Neutrophil (primary cell): ENCODE measurements at regions not wholly inside any gene's neighbourhood (a gene's known extent, or its start where the extent isn't known, plus 50 kb on each side); places are given as distances from the start of the nearest gene placed in this dataset.

Experiments
- H3K27ac ChIP-seq: fragments of 200-600 bp; sonication (generic); 2 replicates; pipeline ENCODE4 v1.5.1; 2016; ENCODE audit warnings: mild to moderate bottlenecking, moderate library complexity
- H3K27me3 ChIP-seq: fragments of 200-600 bp; sonication (generic); 2 replicates; pipeline ENCODE4 v1.6.0; 2016; ENCODE audit warnings: mild to moderate bottlenecking
- H3K36me3 ChIP-seq: fragments of 200-600 bp; sonication (generic); 2 replicates; pipeline ENCODE4 v1.5.1; 2017
- H3K4me1 ChIP-seq, 2 experiments: fragments of 200-600 bp in 1 of 2; sonication (generic) in 1 of 2; 1 replicate in 1 of 2; 2 replicates in 1 of 2; pipeline versions ENCODE4 v1.5.1 to v1.6.1; 2013 to 2016; ENCODE audit warnings: low read depth in 1 of 2, low read length in 1 of 2, mild to moderate bottlenecking in 1 of 2, moderate library complexity in 1 of 2; ENCODE audit not compliant: control insufficient read depth in 1 of 2, insufficient read depth in 1 of 2
- H3K4me3 ChIP-seq, 2 experiments: fragments of 200-600 bp in 1 of 2; sonication (generic) in 1 of 2; 1 replicate in 1 of 2; 2 replicates in 1 of 2; pipeline ENCODE4 v1.5.1; 2013 to 2016; ENCODE audit warnings: low read depth in 1 of 2, low read length in 1 of 2, mild to moderate bottlenecking in 1 of 2, moderate library complexity in 1 of 2
- H3K9me3 ChIP-seq: fragments of 200-600 bp; sonication (generic); 2 replicates; pipeline ENCODE4 v1.5.1; 2016
- TF ChIP-seq, protein P1 (sequence below): fragments of 200-600 bp; sonication (generic); IDR thresholded peaks from 2 replicates; pipeline ENCODE4 v1.5.1; 2016; ENCODE audit warnings: antibody characterized with exemption

DNA sequence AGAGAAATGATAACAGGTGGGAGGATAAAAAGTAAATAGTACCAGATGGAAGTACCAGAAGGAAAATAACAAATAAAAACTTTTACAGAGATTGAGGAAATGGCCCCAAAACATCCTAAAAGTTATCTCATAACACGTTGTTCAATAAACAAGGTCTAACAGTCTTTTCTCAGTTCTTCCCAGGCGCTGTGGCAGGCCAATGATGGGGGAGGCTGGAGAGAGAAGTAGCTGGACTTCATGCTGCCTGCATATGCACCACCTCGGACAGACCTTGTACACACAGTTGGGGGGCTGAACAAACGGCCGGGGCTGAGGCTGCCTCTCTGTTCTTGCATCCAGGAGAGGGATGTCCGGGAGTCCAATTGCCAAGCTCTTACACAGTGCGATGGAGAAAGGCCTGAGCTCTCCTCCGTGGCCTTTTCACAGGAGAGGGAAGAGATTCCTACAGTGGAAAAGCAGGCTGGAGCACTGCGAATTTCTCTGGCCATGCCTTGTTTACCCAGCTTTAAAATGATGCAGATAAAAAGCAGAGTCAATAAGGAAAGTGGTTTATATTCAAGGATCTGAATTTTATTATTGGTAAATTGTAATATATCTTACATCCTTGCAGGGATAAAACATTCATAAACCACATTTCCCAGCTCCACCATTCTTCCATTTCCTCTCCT is 109.8 kb downstream of the PHLDA1 start:
- H3K36me3 ChIP-seq = no peaks in the 10 kb centered on the region
- H3K27ac ChIP-seq = no peak overlapping the region
- H3K27me3 ChIP-seq = no peaks in the 10 kb centered on the region
- H3K4me3 ChIP-seq = no peak overlapping the region
- peaks cover 4% of the 10 kb centered on the region for H3K9me3 ChIP-seq
- TF ChIP-seq, protein P1, sequence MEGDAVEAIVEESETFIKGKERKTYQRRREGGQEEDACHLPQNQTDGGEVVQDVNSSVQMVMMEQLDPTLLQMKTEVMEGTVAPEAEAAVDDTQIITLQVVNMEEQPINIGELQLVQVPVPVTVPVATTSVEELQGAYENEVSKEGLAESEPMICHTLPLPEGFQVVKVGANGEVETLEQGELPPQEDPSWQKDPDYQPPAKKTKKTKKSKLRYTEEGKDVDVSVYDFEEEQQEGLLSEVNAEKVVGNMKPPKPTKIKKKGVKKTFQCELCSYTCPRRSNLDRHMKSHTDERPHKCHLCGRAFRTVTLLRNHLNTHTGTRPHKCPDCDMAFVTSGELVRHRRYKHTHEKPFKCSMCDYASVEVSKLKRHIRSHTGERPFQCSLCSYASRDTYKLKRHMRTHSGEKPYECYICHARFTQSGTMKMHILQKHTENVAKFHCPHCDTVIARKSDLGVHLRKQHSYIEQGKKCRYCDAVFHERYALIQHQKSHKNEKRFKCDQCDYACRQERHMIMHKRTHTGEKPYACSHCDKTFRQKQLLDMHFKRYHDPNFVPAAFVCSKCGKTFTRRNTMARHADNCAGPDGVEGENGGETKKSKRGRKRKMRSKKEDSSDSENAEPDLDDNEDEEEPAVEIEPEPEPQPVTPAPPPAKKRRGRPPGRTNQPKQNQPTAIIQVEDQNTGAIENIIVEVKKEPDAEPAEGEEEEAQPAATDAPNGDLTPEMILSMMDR = no peak
- no peaks in the 10 kb centered on the region for H3K4me1 ChIP-seq

DNA sequence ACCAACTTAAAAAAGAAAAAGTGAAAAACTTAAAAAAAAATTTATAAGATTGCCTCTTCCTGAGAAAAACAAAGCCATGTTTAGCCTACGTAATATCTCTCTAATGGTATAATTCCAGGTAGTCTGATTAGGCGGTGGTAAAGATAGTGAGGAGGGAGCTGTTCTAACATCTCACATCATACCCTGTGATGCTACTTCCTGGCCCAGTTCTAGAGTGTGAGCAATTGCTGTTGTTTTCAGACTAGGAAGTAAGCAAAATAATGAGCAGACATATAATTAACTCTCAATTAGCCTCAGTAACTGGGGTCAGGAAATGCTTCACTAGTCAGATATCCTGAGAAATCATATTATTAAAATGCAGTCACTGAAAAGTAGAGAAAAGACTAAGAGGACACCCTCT is 113.9 kb downstream of the PHLDA1 start:
- H3K27ac ChIP-seq = no peak overlapping the region
- H3K27me3 ChIP-seq = no peaks in the 10 kb centered on the region
- H3K4me3 ChIP-seq = no peak overlapping the region
- H3K36me3 ChIP-seq = no peaks in the 10 kb centered on the region
- no peaks in the 10 kb centered on the region for H3K4me1 ChIP-seq
- no peaks in the 10 kb centered on the region for H3K9me3 ChIP-seq
- TF ChIP-seq, protein P1 = no peak

DNA sequence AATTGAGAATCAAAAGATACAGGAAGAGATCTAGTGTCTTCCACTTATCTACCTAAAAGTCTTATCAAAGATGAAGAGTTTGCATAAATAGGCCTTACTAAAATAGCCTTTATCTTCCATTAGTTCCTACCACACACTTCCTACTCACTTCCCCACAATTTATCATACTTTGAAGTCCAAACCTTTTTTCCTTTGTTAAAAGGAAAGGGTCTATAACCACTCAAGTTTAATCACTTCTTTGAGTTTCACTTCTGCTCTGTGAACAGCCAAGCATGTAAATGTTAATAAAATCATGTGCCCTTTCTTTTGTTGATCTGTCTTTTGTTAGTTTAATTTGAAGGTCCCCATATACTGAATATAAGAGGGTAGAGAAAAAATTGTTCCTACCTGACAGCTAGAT is 114.5 kb downstream of the PHLDA1 start:
- H3K9me3 ChIP-seq = no peaks in the 10 kb centered on the region
- H3K36me3 ChIP-seq = no peaks in the 10 kb centered on the region
- H3K4me3 ChIP-seq = no peak overlapping the region
- no peaks in the 10 kb centered on the region for H3K4me1 ChIP-seq
- H3K27ac ChIP-seq = no peak overlapping the region
- TF ChIP-seq, protein P1 = no peak
- no peaks in the 10 kb centered on the region for H3K27me3 ChIP-seq

DNA sequence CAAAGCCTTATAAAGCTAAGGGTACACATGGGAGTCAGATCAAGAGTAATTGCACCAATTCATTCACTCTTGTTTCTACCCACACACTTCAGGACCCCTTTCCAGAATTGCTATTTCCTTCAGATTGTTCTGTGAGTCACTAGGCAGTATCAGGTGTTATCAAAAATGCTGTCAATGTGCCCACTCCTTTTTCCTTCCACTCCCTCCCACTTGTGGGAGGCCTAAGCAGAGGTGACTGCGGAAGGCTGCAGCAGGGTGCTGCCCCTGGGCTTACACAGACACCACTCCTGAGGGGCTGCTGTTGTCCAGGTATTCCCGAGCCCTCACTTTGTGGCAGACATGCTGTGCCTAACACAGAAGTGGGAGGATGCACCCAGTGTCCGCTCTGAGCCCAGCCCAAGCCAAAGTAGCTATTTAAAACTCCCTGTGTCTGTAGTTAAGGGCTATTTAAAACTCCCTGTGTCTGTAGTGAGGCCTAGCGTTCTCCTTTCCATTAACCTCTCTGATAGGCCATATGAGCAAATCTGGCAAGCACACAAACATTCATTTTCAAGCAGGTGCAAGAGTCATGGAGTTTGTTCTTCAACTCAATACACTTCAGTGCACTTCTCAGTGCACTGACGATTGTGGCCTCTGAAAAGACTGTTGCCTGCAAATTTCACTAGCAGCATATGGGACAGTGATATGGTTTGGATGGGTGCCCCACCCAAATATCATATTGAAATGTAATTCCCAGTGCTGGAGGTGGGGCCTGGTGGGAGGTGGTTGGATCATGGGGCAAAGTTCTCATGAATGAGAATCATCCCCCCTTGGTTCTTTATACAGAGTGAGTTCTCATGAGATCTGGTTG is 117.8 kb downstream of the PHLDA1 start:
- Histone ChIP-seq H3K9me3 (no peaks in the 10 kb centered on the region), H3K4me1 (no peaks in the 10 kb centered on the region), H3K4me3 (no peak overlapping the region), H3K27ac (no peak overlapping the region), H3K27me3 (peaks cover 15% of the 10 kb centered on the region), H3K36me3 (no peaks in the 10 kb centered on the region)
- TF ChIP-seq, protein P1 = no peak

DNA sequence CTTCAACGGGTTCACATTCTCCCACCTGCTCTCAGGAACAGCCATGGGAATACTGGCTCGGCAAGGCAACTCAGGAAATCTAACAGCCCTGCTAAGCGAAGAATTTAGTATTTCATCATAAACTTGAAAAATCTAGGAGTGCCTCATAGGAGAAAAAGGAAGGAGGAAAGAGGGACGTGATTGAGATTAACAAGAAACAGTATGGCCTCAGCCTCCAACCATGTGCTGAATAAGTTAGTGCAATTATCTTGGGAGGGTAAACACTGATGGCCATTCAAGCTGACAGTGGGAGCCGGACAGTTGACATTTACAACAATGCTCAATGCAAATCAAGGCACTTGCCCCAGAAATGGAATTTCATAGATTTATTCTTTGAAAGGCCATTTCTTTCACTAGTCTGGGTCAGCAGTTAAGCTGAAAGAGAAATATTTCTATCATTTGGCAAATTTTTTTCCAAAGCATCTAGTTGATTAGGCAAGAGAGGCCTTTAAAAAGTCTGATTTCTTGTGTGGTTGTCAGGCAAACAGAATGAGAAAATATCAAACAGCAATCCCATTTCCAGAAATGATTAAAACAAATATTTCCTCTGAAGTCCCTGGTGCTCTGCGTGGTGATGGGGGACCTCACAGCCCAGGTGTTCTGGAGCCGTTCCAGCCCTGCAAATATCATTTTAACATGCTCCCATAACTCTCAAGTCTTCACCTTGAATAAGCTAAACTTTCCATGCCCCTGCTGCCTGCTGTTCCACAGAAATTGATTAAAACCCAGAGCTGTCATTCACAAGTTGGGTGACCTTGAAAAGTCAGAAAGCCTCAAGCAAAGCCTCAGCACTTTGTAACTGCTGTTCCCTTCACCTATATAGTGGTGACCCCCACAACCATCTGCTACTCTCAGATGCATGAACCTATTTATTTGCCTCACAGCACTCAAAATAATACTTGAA is 121.6 kb downstream of the PHLDA1 start:
- Histone ChIP-seq H3K4me3 (no peak overlapping the region), H3K36me3 (no peaks in the 10 kb centered on the region), H3K27ac (no peak overlapping the region), H3K9me3 (no peaks in the 10 kb centered on the region), H3K4me1 (no peaks in the 10 kb centered on the region), H3K27me3 (peaks cover 18% of the 10 kb centered on the region)
- TF ChIP-seq, protein P1 = no peak
